PC-3 (cell line): ENCODE measurements at regions not wholly inside any gene's neighbourhood (a gene's known extent, or its start where the extent isn't known, plus 50 kb on each side); places are given as distances from the start of the nearest gene placed in this dataset.
A peak's percentile ranks its signal among the peaks of the same experiment; 100 is the strongest.

Experiments used
- ATAC-seq: fragments of 200-7000 bp; cut with Tn5 transposase; 2 replicates; pipeline ENCODE4 v1.9.1; 2020; ENCODE audit warnings: mild to moderate bottlenecking, moderate library complexity
- BruUV-seq: library from RNA; stranded (reverse); fragments of 400-500 nt; replicated peaks from 2 replicates; lab custom pipeline; 2021; lab: Mats Ljungman, UMichigan
- CTCF ChIA-PET: fragments of 300-600 bp; sonication (Branson Sonifier 250); formaldehyde crosslinking; loops from one replicate; lab custom pipeline; 2022; ENCODE audit warnings: antibody characterized with exemption; lab: Charles Lee
- POLR2A ChIA-PET: fragments of 300-600 bp; sonication (Branson Sonifier 250); formaldehyde crosslinking; loops from one replicate; lab custom pipeline; 2022; ENCODE audit warnings: antibody characterized with exemption; ENCODE audit not compliant: unreplicated experiment; lab: Charles Lee
- DNase-seq: peaks from one replicate; pipeline ENCODE4 v3.0.0-alpha.2; 2015
- H2AFZ ChIP-seq: fragments of 300-600 bp; sonication (generic); 2 replicates; pipeline ENCODE4 v1.6.0; 2016; ENCODE audit warnings: antibody characterized with exemption, low read length
- H3F3A ChIP-seq: fragments of 300-600 bp; sonication (generic); one replicate; pipeline ENCODE4 v1.6.0; 2017; ENCODE audit warnings: antibody characterized with exemption, low read length, control low read depth, mild to moderate bottlenecking; ENCODE audit not compliant: unreplicated experiment
- H3K27ac ChIP-seq: fragments of 300-600 bp; sonication (generic); 2 replicates; pipeline ENCODE4 v1.5.1; 2016; ENCODE audit warnings: mild to moderate bottlenecking, low read length
- H3K27me3 ChIP-seq: fragments of 300-600 bp; sonication (generic); 2 replicates; pipeline ENCODE4 v1.6.1; 2016; ENCODE audit warnings: low read length, mixed read lengths
- H3K36me3 ChIP-seq: fragments of 300-600 bp; sonication (generic); 2 replicates; pipeline ENCODE4 v1.6.1; 2016; ENCODE audit warnings: low read depth, mixed run types, low read length, mixed read lengths
- H3K4me1 ChIP-seq: fragments of 300-600 bp; sonication (generic); 2 replicates; pipeline ENCODE4 v1.5.1; 2016; ENCODE audit warnings: low read length; ENCODE audit not compliant: insufficient read depth
- H3K4me2 ChIP-seq: fragments of 300-600 bp; sonication (generic); 2 replicates; pipeline ENCODE4 v1.6.0; 2016; ENCODE audit warnings: low read length
- H3K4me3 ChIP-seq: fragments of 300-600 bp; sonication (generic); 2 replicates; pipeline ENCODE4 v1.5.1; 2016; ENCODE audit warnings: mild to moderate bottlenecking, low read length, mixed read lengths
- H3K79me2 ChIP-seq: fragments of 300-600 bp; sonication (generic); 2 replicates; pipeline ENCODE4 v1.6.1; 2017; ENCODE audit warnings: low read length, mixed read lengths
- H3K9ac ChIP-seq: fragments of 300-600 bp; sonication (generic); 2 replicates; pipeline ENCODE4 v1.6.0; 2016; ENCODE audit warnings: mild to moderate bottlenecking, low read length
- H3K9me2 ChIP-seq: fragments of 300-600 bp; sonication (generic); replicated peaks from 2 replicates; pipeline ENCODE4 v1.6.1; 2016; ENCODE audit warnings: mixed run types, low read length, mixed read lengths
- H3K9me3 ChIP-seq: fragments of 300-600 bp; sonication (generic); 2 replicates; pipeline ENCODE4 v1.6.1; 2016; ENCODE audit warnings: low read length, mixed read lengths
- H4K20me1 ChIP-seq: fragments of 300-600 bp; sonication (generic); 2 replicates; pipeline ENCODE4 v1.6.1; 2016; ENCODE audit warnings: low read length, mixed read lengths
- CTCF ChIP-seq: fragments of 300-600 bp; sonication (generic); conservative IDR thresholded peaks from 2 replicates; pipeline ENCODE4 v1.5.1; 2017; ENCODE audit warnings: antibody characterized with exemption, low read depth, mild to moderate bottlenecking, low read length
- EZH2 ChIP-seq: fragments of 300-600 bp; sonication (generic); IDR thresholded peaks from one replicate; pipeline ENCODE4 v1.6.1; 2017; ENCODE audit warnings: antibody characterized with exemption, mild to moderate bottlenecking, low read length; ENCODE audit not compliant: unreplicated experiment
- EZH2phosphoT487 ChIP-seq: fragments of 300-600 bp; sonication (generic); IDR thresholded peaks from 2 replicates; pipeline ENCODE4 v1.6.1; 2018; ENCODE audit warnings: mild to moderate bottlenecking, antibody characterized with exemption, low read length, borderline replicate concordance
- intact Hi-C: fragments of 100-400 bp; cut with micrococcal nuclease; formaldehyde crosslinking; loops from 2 replicates; pipeline ENCODE4 v1.9.0; 2023

GRCh38 chr11:32334822-32335221 is 100.5 kb downstream of the WT1 start:
- no peak overlapping the region for H3K4me2 ChIP-seq
- intact Hi-C loops = no loop called here
- peak; percentile 22 for DNase-seq

More at GRCh38 chr11:32334822-32335221, 100.5 kb downstream of the WT1 start:
- Histone ChIP-seq H3F3A (no peaks in the 10 kb centered on the region), H3K9me2 (no peaks in the 10 kb centered on the region), H3K36me3 (no peaks in the 10 kb centered on the region), H3K4me1 (peaks cover 5% of the 10 kb centered on the region; the same call in 1 of the 2 replicates), H3K27me3 (no peaks in the 10 kb centered on the region), H3K9me3 (no peaks in the 10 kb centered on the region), H3K9ac (no peak overlapping the region), H3K4me3 (no peak overlapping the region), H3K27ac (no peak overlapping the region), H3K79me2 (no peaks in the 10 kb centered on the region), H2AFZ (no peak overlapping the region), H4K20me1 (no peaks in the 10 kb centered on the region)
- TF ChIP-seq CTCF = peak; percentile 52
- no peak for TF ChIP-seq EZH2
- TF ChIP-seq EZH2phosphoT487 = no peak
- BruUV-seq = no TSS peak
- CTCF ChIA-PET = interaction anchor here (0.5 kb wide), 1 partner anchor 364 kb away, joined by 3 read pairs; no protein-coding TSS in a partner anchor
- ATAC-seq = no peak
- POLR2A ChIA-PET = no interaction called here
